ENCODE measurements at regions not wholly inside any gene's neighbourhood (a gene's known extent, or its start where the extent isn't known, plus 50 kb on each side); places are given as distances from the start of the nearest gene placed in this dataset.
A peak's percentile ranks its signal among the peaks of the same experiment; 100 is the strongest.

DNA sequence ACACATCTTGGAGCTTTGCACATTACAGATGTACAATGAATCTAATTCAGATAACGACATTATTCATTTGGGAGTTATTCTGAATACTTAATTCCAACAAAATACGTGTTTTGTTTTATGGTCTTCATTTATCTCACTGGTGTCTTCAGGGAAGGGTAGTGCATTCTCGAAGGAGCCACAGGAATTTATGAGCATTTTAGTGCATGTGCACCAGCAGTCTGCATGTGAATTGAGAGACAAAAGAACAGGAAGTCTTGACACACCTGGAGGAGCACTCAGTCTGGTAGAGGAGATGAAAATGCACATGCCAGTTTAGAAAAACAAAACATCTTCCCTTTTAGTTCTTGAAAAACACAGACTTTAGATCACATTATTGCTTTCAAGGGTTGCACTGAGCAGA is 228.7 kb downstream of the LRATD1 start:
- no peaks in the 10 kb centered on the region for H3K4me1 Mint-ChIP-seq (ENCODE audit: low read depth)
- no peaks in the 10 kb centered on the region for H3K36me3 Mint-ChIP-seq (ENCODE audit: low read depth)
- CTCF ChIA-PET: no interaction called here
- TF ChIP-seq, protein P1, sequence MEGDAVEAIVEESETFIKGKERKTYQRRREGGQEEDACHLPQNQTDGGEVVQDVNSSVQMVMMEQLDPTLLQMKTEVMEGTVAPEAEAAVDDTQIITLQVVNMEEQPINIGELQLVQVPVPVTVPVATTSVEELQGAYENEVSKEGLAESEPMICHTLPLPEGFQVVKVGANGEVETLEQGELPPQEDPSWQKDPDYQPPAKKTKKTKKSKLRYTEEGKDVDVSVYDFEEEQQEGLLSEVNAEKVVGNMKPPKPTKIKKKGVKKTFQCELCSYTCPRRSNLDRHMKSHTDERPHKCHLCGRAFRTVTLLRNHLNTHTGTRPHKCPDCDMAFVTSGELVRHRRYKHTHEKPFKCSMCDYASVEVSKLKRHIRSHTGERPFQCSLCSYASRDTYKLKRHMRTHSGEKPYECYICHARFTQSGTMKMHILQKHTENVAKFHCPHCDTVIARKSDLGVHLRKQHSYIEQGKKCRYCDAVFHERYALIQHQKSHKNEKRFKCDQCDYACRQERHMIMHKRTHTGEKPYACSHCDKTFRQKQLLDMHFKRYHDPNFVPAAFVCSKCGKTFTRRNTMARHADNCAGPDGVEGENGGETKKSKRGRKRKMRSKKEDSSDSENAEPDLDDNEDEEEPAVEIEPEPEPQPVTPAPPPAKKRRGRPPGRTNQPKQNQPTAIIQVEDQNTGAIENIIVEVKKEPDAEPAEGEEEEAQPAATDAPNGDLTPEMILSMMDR (IDR thresholded peaks at IDR 0.05): no peak
- H3K27me3 Mint-ChIP-seq: no peaks in the 10 kb centered on the region
- intact Hi-C loops (cut with micrococcal nuclease): no loop called here
- POLR2A ChIA-PET: no interaction called here
- no peak for ATAC-seq
- H3K4me3 Mint-ChIP-seq: no peak overlapping the region
- no peak overlapping the region for H3K27ac Mint-ChIP-seq
- no peak for DNase-seq
- peaks cover 13% of the 10 kb centered on the region for H3K9me3 Mint-ChIP-seq

DNA sequence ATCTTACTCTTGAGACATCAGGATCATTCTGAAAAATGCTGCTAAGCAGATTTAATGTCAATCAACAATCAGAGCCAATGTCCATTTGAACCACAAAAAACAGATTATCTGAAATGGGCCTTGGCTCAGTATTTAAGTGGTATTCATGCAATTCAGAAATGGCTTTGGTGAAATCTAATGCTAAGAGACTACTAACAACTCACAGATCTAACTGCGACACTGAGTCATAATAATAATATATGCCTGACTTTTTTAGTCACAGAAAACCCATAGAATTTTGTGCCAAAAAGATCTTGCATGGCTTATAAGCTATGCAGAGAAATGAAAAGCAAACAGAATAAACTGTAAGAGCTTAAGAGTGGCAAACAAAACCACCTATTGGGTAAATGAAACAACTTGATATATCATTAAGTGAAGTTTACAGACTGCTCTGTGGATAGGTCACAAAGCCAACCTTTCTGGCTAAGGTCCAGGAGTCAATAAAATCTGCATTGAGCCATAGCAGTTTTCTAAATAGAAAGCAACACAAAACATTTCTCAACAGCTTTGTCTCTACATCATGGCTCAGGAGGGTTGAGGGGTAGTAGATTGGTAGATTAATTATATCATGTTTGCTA is 234.3 kb downstream of the LRATD1 start:
- H3K9me3 Mint-ChIP-seq: no peaks in the 10 kb centered on the region
- H3K4me1 Mint-ChIP-seq (ENCODE audit: low read depth): no peaks in the 10 kb centered on the region
- H3K36me3 Mint-ChIP-seq (ENCODE audit: low read depth): no peaks in the 10 kb centered on the region
- DNase-seq (no peak), ATAC-seq (no peak)
- H3K4me3 Mint-ChIP-seq: no peak overlapping the region
- intact Hi-C loops (cut with micrococcal nuclease): no loop called here
- ChIA-PET POLR2A (no interaction called here), CTCF (no interaction called here)
- no peaks in the 10 kb centered on the region for H3K27me3 Mint-ChIP-seq
- TF ChIP-seq, protein P1 (IDR thresholded peaks at IDR 0.05): no peak
- no peak overlapping the region for H3K27ac Mint-ChIP-seq

DNA sequence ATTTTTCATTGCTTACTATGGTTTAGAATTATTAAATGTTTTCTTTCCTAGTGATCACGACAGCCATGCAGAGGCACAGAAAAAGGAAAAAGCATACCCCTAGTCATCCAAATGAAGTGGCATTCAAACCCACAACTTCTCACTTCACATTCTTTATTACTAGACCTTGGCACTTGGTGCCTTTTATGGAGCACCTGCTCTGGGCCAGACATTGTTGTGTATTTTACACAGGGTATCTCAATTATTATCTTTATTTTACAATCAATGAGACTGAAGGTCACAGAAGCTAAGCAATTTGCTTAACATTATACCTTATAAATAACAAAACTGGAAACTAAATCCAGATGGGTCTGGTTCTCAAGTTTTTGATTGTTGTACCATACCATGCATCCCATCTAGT is 235.3 kb downstream of the LRATD1 start:
- ChIA-PET POLR2A (no interaction called here), CTCF (no interaction called here)
- TF ChIP-seq, protein P1 (IDR thresholded peaks at IDR 0.05): no peak
- ATAC-seq (no peak), DNase-seq (no peak)
- H3K4me3 Mint-ChIP-seq: no peak overlapping the region
- no peaks in the 10 kb centered on the region for H3K36me3 Mint-ChIP-seq (ENCODE audit: low read depth)
- intact Hi-C loops (cut with micrococcal nuclease): no loop called here
- H3K27ac Mint-ChIP-seq: no peak overlapping the region
- H3K9me3 Mint-ChIP-seq: no peaks in the 10 kb centered on the region
- H3K4me1 Mint-ChIP-seq (ENCODE audit: low read depth): no peaks in the 10 kb centered on the region
- H3K27me3 Mint-ChIP-seq: no peaks in the 10 kb centered on the region

- intact Hi-C loops (cut with micrococcal nuclease): no loop called here
- TF ChIP-seq, protein P1 (IDR thresholded peaks at IDR 0.05): no peak
- Mint-ChIP-seq H3K4me3 (no peak overlapping the region), H3K9me3 (no peaks in the 10 kb centered on the region), H3K27ac (no peak overlapping the region), H3K36me3 (ENCODE audit: low read depth) (no peaks in the 10 kb centered on the region), H3K4me1 (ENCODE audit: low read depth) (no peaks in the 10 kb centered on the region), H3K27me3 (no peaks in the 10 kb centered on the region)
- no peak for ATAC-seq
- ChIA-PET CTCF (no interaction called here), POLR2A (no interaction called here)
- peak; percentile 3 for DNase-seq
Observed at GRCh38 chr2:14872779-14873325, 240.3 kb downstream of the LRATD1 start.

DNA sequence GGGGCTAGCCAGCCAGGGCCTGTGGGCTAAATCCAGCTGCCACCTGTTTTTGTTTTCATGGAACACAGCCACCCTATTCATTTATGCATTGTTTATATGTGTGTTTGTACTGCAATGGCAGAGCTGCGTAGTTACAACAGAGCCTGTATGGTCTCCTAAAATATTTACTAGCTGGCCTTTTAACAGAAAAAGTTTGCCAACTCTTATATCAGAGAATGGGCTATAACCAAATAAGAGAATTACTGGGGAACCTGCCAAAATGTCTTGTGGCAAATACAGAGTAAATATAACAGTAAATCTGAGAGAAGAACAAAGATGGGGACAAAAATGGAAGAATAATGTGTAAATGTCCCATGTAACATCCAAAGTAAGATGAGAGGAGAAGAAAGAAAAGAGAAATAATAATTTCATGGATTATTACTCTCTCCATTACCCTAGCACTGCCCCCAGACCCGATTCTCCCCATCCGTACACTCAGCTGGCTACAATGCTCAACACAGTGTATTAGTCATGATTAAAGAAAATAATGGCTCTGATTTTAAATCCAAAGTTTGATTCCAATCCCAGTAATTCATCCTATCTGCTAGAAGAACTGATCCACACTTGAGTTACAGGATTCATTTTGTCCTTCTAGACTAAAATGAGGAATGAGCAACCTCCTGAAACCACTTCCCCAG is 249.3 kb downstream of the LRATD1 start:
- no peak for ATAC-seq
- no peaks in the 10 kb centered on the region for H3K36me3 Mint-ChIP-seq (ENCODE audit: low read depth)
- peaks cover 3% of the 10 kb centered on the region for H3K27me3 Mint-ChIP-seq
- no peaks in the 10 kb centered on the region for H3K9me3 Mint-ChIP-seq
- intact Hi-C loops (cut with micrococcal nuclease): no loop called here
- TF ChIP-seq, protein P1 (IDR thresholded peaks at IDR 0.05): no peak
- H3K4me1 Mint-ChIP-seq (ENCODE audit: low read depth): no peaks in the 10 kb centered on the region
- no peak for DNase-seq
- ChIA-PET CTCF (interaction anchor here (1.3 kb wide), 1 partner anchor 20 kb away, joined by 4 read pairs; no protein-coding TSS in a partner anchor), POLR2A (no interaction called here)
- H3K27ac Mint-ChIP-seq: no peak overlapping the region
- H3K4me3 Mint-ChIP-seq: no peak overlapping the region
